ENCODE measurements at regions not wholly inside any gene's neighbourhood (a gene's known extent, or its start where the extent isn't known, plus 50 kb on each side); places are given as distances from the start of the nearest gene placed in this dataset.

DNA sequence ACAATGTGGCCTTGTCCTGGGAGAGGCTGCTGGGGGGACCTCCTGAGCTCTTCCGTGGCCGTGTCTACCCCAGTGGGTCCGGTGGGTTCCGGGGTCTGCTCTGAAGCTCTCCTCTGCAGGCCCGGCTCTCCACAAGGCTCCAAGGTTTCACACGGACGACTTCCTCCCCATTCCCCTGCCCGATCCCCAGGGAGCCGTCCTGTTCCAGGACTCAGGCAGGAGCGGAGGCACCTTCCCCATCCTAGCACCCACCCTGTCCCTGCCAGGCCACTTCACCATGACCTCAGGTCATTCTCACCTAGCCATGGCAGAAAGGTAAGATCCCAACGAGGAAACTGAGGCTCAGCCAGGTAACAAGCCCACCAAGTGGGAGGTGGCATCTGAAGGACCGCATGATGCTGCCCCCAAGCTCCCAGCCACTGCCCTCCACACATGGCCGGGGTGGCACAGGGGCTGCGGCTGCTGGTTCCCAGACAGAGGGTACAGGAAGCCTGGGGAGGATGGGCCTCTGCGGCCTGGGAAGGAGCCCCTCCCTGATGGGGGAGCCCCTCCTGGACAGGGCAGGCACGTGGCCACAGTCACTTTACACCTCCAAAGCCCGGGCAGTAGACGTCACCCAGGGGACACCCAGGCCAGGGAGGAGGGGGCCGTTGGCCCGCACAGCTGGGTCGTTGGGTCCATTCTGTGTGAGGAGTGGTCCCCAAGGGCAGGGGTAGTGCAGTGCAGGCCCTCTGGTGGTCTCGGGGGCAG, 274.0 kb downstream of the NDUFA10 start:
- Mint-ChIP-seq H3K9me3 (peaks cover 0 to 2% (median 0%) of the 10 kb centered on the region in 5 donors), H3K4me1 (peaks cover 0 to 6% (median 3%) of the 10 kb centered on the region in 3 donors), H3K27ac (no peak overlapping the region), H3K27me3 (peaks cover 4 to 8% of the 10 kb centered on the region in 2 donors), H3K36me3 (no peaks in the 10 kb centered on the region), H3K4me3 (no peak overlapping the region)
- H3K9me3 ChIP-seq (ENCODE audit: low read length), result no peaks in the 10 kb centered on the region
- ChIA-PET POLR2A (no interaction called here), CTCF (no interaction called here)
- no peak overlapping the region for H3K4me3 ChIP-seq (ENCODE audit: low read length)
- no peak overlapping the region for H3K27ac ChIP-seq (ENCODE audit: low read depth, low read length)
- no peak for DNase-seq
- peaks cover 13% of the 10 kb centered on the region for H3K4me1 ChIP-seq (ENCODE audit: insufficient read depth, low read length)
- no peaks in the 10 kb centered on the region for H3K36me3 ChIP-seq (ENCODE audit: insufficient read depth, low read length)
- H3K27me3 ChIP-seq (ENCODE audit: insufficient read depth, low read length, poor library complexity, severe bottlenecking), result no peaks in the 10 kb centered on the region

DNA sequence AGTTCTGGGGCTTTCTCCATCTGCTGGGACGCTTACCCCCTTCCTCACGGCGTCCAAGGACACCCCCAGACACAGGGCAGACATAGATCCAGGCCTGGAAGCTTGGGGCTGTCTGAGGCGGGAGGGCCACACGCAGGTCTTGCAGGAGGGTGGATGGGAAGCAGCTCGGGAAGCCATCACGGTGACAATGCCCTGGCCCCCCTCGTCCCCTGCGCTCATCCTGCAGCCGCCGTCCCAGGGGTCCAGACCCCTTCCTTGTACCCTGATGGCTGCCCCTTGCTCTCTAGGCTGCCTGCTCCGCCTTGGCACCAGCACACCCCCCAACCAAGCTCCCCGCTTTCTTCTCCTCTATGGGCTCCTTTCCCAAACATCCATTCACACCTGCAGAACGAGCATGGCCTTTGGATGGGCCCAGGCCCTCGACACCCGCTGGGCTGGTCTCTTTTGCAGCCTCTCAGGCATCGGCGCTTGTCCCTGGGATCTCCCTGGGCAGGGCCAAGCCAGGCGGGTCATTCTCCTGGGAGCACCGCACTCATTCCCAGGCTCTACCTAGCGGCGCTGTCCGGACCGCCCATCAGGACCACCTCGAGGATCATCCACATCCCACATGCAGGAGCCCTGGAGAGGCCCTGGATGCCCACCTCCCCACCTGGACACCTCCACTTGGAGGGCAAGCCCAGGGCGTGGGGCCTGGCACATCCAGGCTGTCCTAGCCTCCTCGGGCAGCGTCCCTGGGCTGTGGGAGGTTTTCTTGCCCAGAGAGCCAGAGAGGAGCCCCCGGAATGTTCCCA, 274.9 kb downstream of the NDUFA10 start:
- Histone ChIP-seq H3K9me3 (ENCODE audit: low read length) (no peaks in the 10 kb centered on the region), H3K27ac (ENCODE audit: low read depth, low read length) (no peak overlapping the region), H3K4me3 (ENCODE audit: low read length) (no peak overlapping the region), H3K36me3 (ENCODE audit: insufficient read depth, low read length) (no peaks in the 10 kb centered on the region), H3K27me3 (ENCODE audit: insufficient read depth, low read length, poor library complexity, severe bottlenecking) (no peaks in the 10 kb centered on the region), H3K4me1 (ENCODE audit: insufficient read depth, low read length) (peaks cover 13% of the 10 kb centered on the region)
- peaks cover 0 to 2% (median 0%) of the 10 kb centered on the region in 5 donors for H3K9me3 Mint-ChIP-seq
- H3K4me3 Mint-ChIP-seq, result no peak overlapping the region
- peaks cover 0 to 6% (median 3%) of the 10 kb centered on the region in 3 donors for H3K4me1 Mint-ChIP-seq
- no peak overlapping the region for H3K27ac Mint-ChIP-seq
- no peaks in the 10 kb centered on the region for H3K36me3 Mint-ChIP-seq
- DNase-seq, result no peak
- ChIA-PET CTCF (no interaction called here), POLR2A (no interaction called here)
- H3K27me3 Mint-ChIP-seq, result peaks cover 4 to 8% of the 10 kb centered on the region in 2 donors

DNA sequence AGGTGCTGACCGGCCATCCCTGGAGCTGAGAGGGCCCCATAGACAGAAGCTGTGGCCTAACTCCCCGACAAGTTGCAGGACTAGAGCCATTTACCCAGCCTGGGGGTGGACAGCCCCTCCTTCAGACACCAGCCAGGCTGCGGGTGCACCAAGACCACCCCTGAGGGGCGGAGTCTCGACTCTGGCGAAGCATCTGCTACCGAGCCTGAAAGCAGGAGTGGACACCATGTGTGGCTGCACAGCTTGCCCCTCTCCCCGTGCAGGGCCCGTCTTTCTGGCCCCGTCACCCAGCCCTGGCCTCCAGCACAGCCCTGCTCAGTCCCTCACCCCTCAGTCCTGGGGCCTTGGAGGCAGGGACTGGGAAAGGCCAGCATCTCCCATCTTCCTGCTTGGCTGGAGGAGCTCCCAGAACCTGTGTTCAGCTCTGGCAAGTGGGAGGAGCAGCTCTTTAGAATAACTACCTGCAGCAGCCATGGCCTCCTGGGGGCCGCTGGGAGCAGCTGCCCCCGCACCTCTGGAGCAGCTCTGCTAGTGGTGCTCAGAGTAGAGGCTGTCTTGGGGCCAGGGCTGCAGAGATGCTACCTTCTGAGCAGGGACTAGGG, 275.8 kb downstream of the NDUFA10 start:
- Mint-ChIP-seq H3K4me1 (peaks cover 0 to 6% (median 3%) of the 10 kb centered on the region in 3 donors), H3K27ac (no peak overlapping the region), H3K4me3 (no peak overlapping the region), H3K27me3 (peaks cover 2 to 8% of the 10 kb centered on the region in 2 donors), H3K36me3 (no peaks in the 10 kb centered on the region), H3K9me3 (peaks cover 0 to 2% (median 0%) of the 10 kb centered on the region in 5 donors)
- H3K36me3 ChIP-seq (ENCODE audit: insufficient read depth, low read length), result no peaks in the 10 kb centered on the region
- POLR2A ChIA-PET, result interaction anchor here (0.6 kb wide), 1 partner anchor 546 kb away, joined by 3 read pairs; no protein-coding TSS in a partner anchor
- CTCF ChIA-PET, result no interaction called here
- H3K27me3 ChIP-seq (ENCODE audit: insufficient read depth, low read length, poor library complexity, severe bottlenecking), result no peaks in the 10 kb centered on the region
- H3K9me3 ChIP-seq (ENCODE audit: low read length), result no peaks in the 10 kb centered on the region
- H3K27ac ChIP-seq (ENCODE audit: low read depth, low read length), result no peak overlapping the region
- no peak overlapping the region for H3K4me3 ChIP-seq (ENCODE audit: low read length)
- DNase-seq, result no peak
- peaks cover 13% of the 10 kb centered on the region for H3K4me1 ChIP-seq (ENCODE audit: insufficient read depth, low read length)

DNA sequence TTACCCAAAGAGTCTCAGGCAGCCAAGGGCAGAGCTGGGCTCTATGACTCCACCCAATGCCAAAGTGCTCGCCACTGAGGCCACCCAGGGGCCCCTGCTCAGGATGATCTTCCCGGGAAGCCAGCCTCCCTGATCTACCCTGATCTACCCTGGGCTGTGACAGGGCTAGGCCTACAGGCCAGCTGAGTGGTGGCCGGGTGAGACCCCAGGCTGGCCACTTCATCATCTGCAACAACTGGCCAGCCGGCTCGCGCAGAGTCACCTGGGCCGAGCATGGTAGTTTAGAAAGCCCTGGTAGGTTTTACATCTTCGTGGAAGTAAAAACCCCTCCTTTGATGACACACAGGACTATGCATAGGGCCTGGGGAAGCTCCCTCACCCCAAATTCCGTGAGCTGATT, 276.3 kb downstream of the NDUFA10 start:
- Histone ChIP-seq H3K9me3 (ENCODE audit: low read length) (no peaks in the 10 kb centered on the region), H3K36me3 (ENCODE audit: insufficient read depth, low read length) (no peaks in the 10 kb centered on the region), H3K4me3 (ENCODE audit: low read length) (no peak overlapping the region), H3K27ac (ENCODE audit: low read depth, low read length) (no peak overlapping the region), H3K4me1 (ENCODE audit: insufficient read depth, low read length) (peaks cover 13% of the 10 kb centered on the region), H3K27me3 (ENCODE audit: insufficient read depth, low read length, poor library complexity, severe bottlenecking) (no peaks in the 10 kb centered on the region)
- Mint-ChIP-seq H3K4me1 (peaks cover 0 to 6% (median 3%) of the 10 kb centered on the region in 3 donors), H3K27me3 (peaks cover 2 to 7% of the 10 kb centered on the region in 2 donors), H3K9me3 (peaks cover 0 to 2% (median 0%) of the 10 kb centered on the region in 5 donors), H3K4me3 (no peak overlapping the region), H3K36me3 (no peaks in the 10 kb centered on the region), H3K27ac (no peak overlapping the region)
- no peak for DNase-seq
- ChIA-PET CTCF (no interaction called here), POLR2A (interaction anchor here (0.6 kb wide), 1 partner anchor 545 kb away, joined by 3 read pairs; no protein-coding TSS in a partner anchor)

DNA sequence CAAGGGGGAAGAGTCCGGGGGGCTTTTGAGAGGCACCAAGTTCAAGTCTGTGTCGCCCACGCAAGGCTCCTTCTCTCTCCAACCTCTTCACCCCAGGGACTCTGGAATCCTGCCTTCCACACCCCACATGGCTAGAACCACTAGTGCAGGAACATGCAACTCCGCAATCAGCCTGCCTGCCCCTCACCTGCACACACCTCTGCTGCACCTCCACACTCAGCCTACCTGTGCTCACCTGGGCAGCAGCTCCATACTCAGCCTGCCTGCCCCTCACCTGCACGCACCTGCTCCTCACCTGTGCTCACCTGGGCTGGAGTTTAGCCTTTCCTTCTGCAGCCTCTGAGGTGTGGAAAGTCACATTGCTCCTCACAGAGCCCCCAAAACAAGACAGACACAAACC, 277.4 kb downstream of the NDUFA10 start:
- peaks cover 0 to 2% (median 0%) of the 10 kb centered on the region in 5 donors for H3K9me3 Mint-ChIP-seq
- H3K36me3 Mint-ChIP-seq, result no peaks in the 10 kb centered on the region
- H3K27me3 ChIP-seq (ENCODE audit: insufficient read depth, low read length, poor library complexity, severe bottlenecking), result no peaks in the 10 kb centered on the region
- H3K4me1 Mint-ChIP-seq, result peaks cover 0 to 6% (median 2%) of the 10 kb centered on the region in 3 donors
- H3K36me3 ChIP-seq (ENCODE audit: insufficient read depth, low read length), result no peaks in the 10 kb centered on the region
- peak overlapping the region in 3 of 8 donors; percentile 50 to 70 (median 51) for H3K27ac Mint-ChIP-seq
- no peaks in the 10 kb centered on the region for H3K9me3 ChIP-seq (ENCODE audit: low read length)
- no peak overlapping the region for H3K27ac ChIP-seq (ENCODE audit: low read depth, low read length)
- peaks cover 4% of the 10 kb centered on the region in 2 donors for H3K27me3 Mint-ChIP-seq
- DNase-seq, result no peak
- ChIA-PET CTCF (no interaction called here), POLR2A (no interaction called here)
- no peak overlapping the region for H3K4me3 ChIP-seq (ENCODE audit: low read length)
- peaks cover 13% of the 10 kb centered on the region for H3K4me1 ChIP-seq (ENCODE audit: insufficient read depth, low read length)
- H3K4me3 Mint-ChIP-seq, result no peak overlapping the region

DNA sequence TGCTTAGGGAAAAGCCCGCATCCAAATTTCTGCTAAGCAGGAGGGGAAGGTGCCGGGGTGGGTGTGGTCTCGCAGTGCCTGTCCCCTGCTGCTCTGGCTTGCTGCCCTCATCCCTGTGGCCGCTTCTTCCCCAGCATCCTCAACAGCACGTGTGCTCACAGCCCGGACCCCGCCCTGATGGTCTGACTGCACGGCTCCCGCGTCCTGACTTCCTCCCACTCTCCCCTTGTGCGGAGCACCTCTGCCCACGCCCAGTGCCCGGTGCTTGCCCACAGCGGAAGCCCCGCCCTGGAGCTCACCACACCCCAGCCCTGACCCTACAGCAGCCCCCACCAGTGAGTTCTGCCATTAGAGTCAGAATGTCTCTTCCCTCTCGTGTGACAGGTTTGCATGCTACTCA, 277.9 kb downstream of the NDUFA10 start:
- H3K27me3 Mint-ChIP-seq, result peaks cover 3 to 4% of the 10 kb centered on the region in 2 donors
- ChIA-PET CTCF (no interaction called here), POLR2A (no interaction called here)

DNA sequence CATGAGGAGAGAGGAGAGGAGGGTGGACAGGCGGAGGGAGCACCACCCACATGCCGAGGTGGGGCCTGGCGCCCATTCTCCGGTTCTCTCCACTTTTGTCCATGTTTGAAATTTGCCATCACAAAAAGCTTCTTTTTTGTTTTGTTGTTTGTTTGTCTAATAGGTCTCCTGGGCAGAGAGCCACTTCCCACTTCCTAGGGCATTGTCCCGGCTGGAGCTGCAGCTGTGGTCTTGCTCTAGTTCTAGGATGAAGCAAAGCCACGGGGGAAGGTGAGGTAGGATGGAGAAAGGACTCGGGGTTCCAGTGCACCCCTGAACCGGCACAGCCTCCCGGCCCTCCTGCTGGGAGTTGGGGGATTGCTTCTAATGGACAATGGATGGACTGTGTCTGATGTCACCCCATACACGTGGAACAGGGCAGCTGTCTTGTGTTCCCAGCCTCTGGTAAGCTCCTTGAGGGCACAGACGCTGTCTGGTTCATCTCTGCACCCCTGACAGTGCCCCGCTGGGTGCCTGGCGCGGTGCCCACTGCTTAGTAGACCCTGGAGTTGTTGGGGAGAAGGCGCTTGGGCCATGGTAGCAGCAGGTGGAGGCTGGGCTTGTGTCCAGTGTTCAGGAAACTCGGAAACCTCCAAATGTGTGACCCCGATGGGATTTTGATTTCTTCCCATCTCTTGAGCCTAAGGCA, 278.4 kb downstream of the NDUFA10 start:
- no peak overlapping the region for H3K27ac Mint-ChIP-seq
- POLR2A ChIA-PET, result no interaction called here

More for the DNA sequence above, 277.9 kb downstream of the NDUFA10 start:
- Histone ChIP-seq H3K27me3 (ENCODE audit: insufficient read depth, low read length, poor library complexity, severe bottlenecking) (no peaks in the 10 kb centered on the region), H3K36me3 (ENCODE audit: insufficient read depth, low read length) (no peaks in the 10 kb centered on the region), H3K9me3 (ENCODE audit: low read length) (no peaks in the 10 kb centered on the region), H3K27ac (ENCODE audit: low read depth, low read length) (no peak overlapping the region), H3K4me1 (ENCODE audit: insufficient read depth, low read length) (peaks cover 13% of the 10 kb centered on the region), H3K4me3 (ENCODE audit: low read length) (no peak overlapping the region)
- Mint-ChIP-seq H3K4me3 (no peak overlapping the region), H3K36me3 (no peaks in the 10 kb centered on the region), H3K27ac (peak overlapping the region in 3 of 8 donors; percentile 29 to 50 (median 48)), H3K4me1 (peaks cover 0 to 6% (median 2%) of the 10 kb centered on the region in 3 donors), H3K9me3 (peaks cover 0 to 2% (median 0%) of the 10 kb centered on the region in 5 donors)
- no peak for DNase-seq

More for the DNA sequence above, 278.4 kb downstream of the NDUFA10 start:
- CTCF ChIA-PET, result no interaction called here
- Histone ChIP-seq H3K9me3 (ENCODE audit: low read length) (no peaks in the 10 kb centered on the region), H3K27ac (ENCODE audit: low read depth, low read length) (no peak overlapping the region), H3K4me1 (ENCODE audit: insufficient read depth, low read length) (peaks cover 8% of the 10 kb centered on the region), H3K27me3 (ENCODE audit: insufficient read depth, low read length, poor library complexity, severe bottlenecking) (no peaks in the 10 kb centered on the region), H3K36me3 (ENCODE audit: insufficient read depth, low read length) (no peaks in the 10 kb centered on the region), H3K4me3 (ENCODE audit: low read length) (no peak overlapping the region)
- H3K4me3 Mint-ChIP-seq, result no peak overlapping the region
- H3K4me1 Mint-ChIP-seq, result peaks cover 0 to 5% (median 1%) of the 10 kb centered on the region in 3 donors
- H3K9me3 Mint-ChIP-seq, result peaks cover 0 to 2% (median 0%) of the 10 kb centered on the region in 5 donors
- H3K36me3 Mint-ChIP-seq, result no peaks in the 10 kb centered on the region
- peaks cover 0 to 4% of the 10 kb centered on the region in 2 donors for H3K27me3 Mint-ChIP-seq
- DNase-seq, result no peak

Measured in CD8-positive, alpha-beta memory T cell (primary cell).